CD14-positive monocyte (primary cell): ENCODE measurements at regions not wholly inside any gene's neighbourhood (a gene's known extent, or its start where the extent isn't known, plus 50 kb on each side); places are given as distances from the start of the nearest gene placed in this dataset.
A peak's percentile ranks its signal among the peaks of the same experiment; 100 is the strongest.

Experiments
- DNase-seq, 3 donors: peaks; one replicate each; pipeline ENCODE4 v3.0.0-alpha.2; 2011 to 2022
- H2AFZ ChIP-seq: 2 replicates; pipeline ENCODE4 v1.6.0; 2012; ENCODE audit warnings: mild to moderate bottlenecking, low read depth, low read length, inconsistent platforms; ENCODE audit not compliant: insufficient read depth, poor library complexity, severe bottlenecking
- H3K27ac ChIP-seq, 2 donors: 1 replicate in 1 of 2; 2 replicates in 1 of 2; pipeline ENCODE4 v1.5.1; 2012 to 2013; ENCODE audit warnings: low read length in 2 of 2, control low read depth in 1 of 2, inconsistent platforms in 1 of 2, low read depth in 1 of 2, mild to moderate bottlenecking in 1 of 2
- H3K27me3 ChIP-seq, 2 donors: one replicate each; pipeline versions ENCODE4 v1.6.0 to v1.6.1; 2011 to 2013; ENCODE audit warnings: low read length in 2 of 2; ENCODE audit not compliant: control insufficient read depth in 2 of 2, insufficient read depth in 2 of 2
- H3K36me3 ChIP-seq, 2 donors: replicated peaks in 1 of 2; 1 replicate in 1 of 2; 2 replicates in 1 of 2; pipeline versions ENCODE4 v1.5.1 to v1.6.1; 2012 to 2013; ENCODE audit warnings: low read length in 2 of 2, control low read depth in 1 of 2, inconsistent platforms in 1 of 2, mild to moderate bottlenecking in 1 of 2; ENCODE audit not compliant: insufficient read depth in 2 of 2, control insufficient read depth in 1 of 2
- H3K4me1 ChIP-seq, 2 donors: 1 replicate in 1 of 2; 2 replicates in 1 of 2; pipeline versions ENCODE4 v1.5.1 to v1.6.1; 2012 to 2013; ENCODE audit warnings: low read length in 2 of 2, control low read depth in 1 of 2, inconsistent platforms in 1 of 2, mild to moderate bottlenecking in 1 of 2, moderate library complexity in 1 of 2; ENCODE audit not compliant: insufficient read depth in 2 of 2, control insufficient read depth in 1 of 2
- H3K4me2 ChIP-seq: replicated peaks from 2 replicates; pipeline ENCODE3; 2012; ENCODE audit warnings: low read length, moderate library complexity, mild to moderate bottlenecking; ENCODE audit not compliant: poor library complexity, severe bottlenecking; ENCODE audit errors: extremely low read depth
- H3K4me3 ChIP-seq, 3 experiments: fragments of 200-600 bp in 1 of 3; sonication (generic) in 1 of 3; replicated peaks in 1 of 3; 1 replicate in 2 of 3; 2 replicates in 1 of 3; pipeline ENCODE4 v1.5.1; 2011 to 2013; ENCODE audit warnings: low read length in 3 of 3, mild to moderate bottlenecking in 3 of 3, control low read depth in 2 of 3, low read depth in 2 of 3, inconsistent platforms in 1 of 3, moderate library complexity in 1 of 3
- H3K79me2 ChIP-seq: 2 replicates; pipeline ENCODE4 v1.6.0; 2012; ENCODE audit warnings: mild to moderate bottlenecking, control low read depth, inconsistent platforms, low read length, moderate library complexity; ENCODE audit not compliant: insufficient read depth
- H3K9ac ChIP-seq: 2 replicates; pipeline ENCODE4 v1.6.0; 2017; ENCODE audit warnings: low read length, mild to moderate bottlenecking; ENCODE audit not compliant: insufficient read depth, poor library complexity, severe bottlenecking
- H3K9me3 ChIP-seq, 2 donors: replicated peaks in 1 of 2; 1 replicate in 1 of 2; 2 replicates in 1 of 2; pipeline versions ENCODE4 v1.5.1 to v1.6.1; 2012 to 2013; ENCODE audit warnings: low read length in 2 of 2, control low read depth in 1 of 2; ENCODE audit not compliant: control insufficient read depth in 1 of 2, insufficient read depth in 1 of 2
- H4K20me1 ChIP-seq: 2 replicates; pipeline ENCODE4 v1.6.0; 2012; ENCODE audit warnings: mild to moderate bottlenecking, low read length, control low read depth, moderate library complexity; ENCODE audit not compliant: insufficient read depth
- H3K27ac Mint-ChIP-seq, 7 donors: one replicate each; pipeline ENCODE4 v1.8.0; 2020; ENCODE audit warnings: mild to moderate bottlenecking in 7 of 7, mixed read lengths in 7 of 7, moderate library complexity in 6 of 7, inconsistent platforms in 2 of 7
- H3K27me3 Mint-ChIP-seq, 3 donors: one replicate each; pipeline ENCODE4 v1.8.0; 2021 to 2022; ENCODE audit warnings: low read depth in 3 of 3, mild to moderate bottlenecking in 3 of 3, mixed read lengths in 3 of 3, moderate library complexity in 3 of 3, inconsistent platforms in 1 of 3
- H3K36me3 Mint-ChIP-seq, 2 donors: one replicate each; pipeline ENCODE4 v1.8.0; 2020; ENCODE audit warnings: mixed read lengths in 2 of 2, inconsistent platforms in 1 of 2, mild to moderate bottlenecking in 1 of 2
- H3K4me1 Mint-ChIP-seq: one replicate; pipeline ENCODE4 v1.8.0; 2020; ENCODE audit warnings: mild to moderate bottlenecking, mixed read lengths
- H3K4me3 Mint-ChIP-seq, 2 donors: one replicate each; pipeline ENCODE4 v1.8.0; 2020; ENCODE audit warnings: mild to moderate bottlenecking in 2 of 2, mixed read lengths in 2 of 2, moderate library complexity in 1 of 2
- H3K9me3 Mint-ChIP-seq, 7 donors: one replicate each; pipeline ENCODE4 v1.8.0; 2020 to 2022; ENCODE audit warnings: mixed read lengths in 7 of 7, mild to moderate bottlenecking in 6 of 7, moderate library complexity in 6 of 7, inconsistent platforms in 2 of 7
- CTCF ChIP-seq: fragments of 200-600 bp; IDR thresholded peaks from one replicate; pipeline ENCODE4 v1.8.0; 2022; ENCODE audit warnings: antibody characterized with exemption, mild to moderate bottlenecking
- WGBS: methylation state at CpG from one replicate; pipeline ENCODE4 v1.1.5; 2013; ENCODE audit warnings: missing lambda C conversion rate; ENCODE audit not compliant: insufficient coverage; 5-methylcytosine and 5-hydroxymethylcytosine counted together
- intact Hi-C, 2 donors: fragments of 100-400 bp; cut with micrococcal nuclease; formaldehyde crosslinking; loops; one replicate each; pipeline versions ENCODE4 v1.15.0 to v1.15.1; 2023

- H3K4me1 Mint-ChIP-seq = peaks cover 7% of the 10 kb centered on the region
- no peak overlapping the region for H3K9ac ChIP-seq
- H3K4me2 ChIP-seq = no peak overlapping the region
- H3K27ac ChIP-seq = no peak overlapping the region
- WGBS = no CpG with 5 or more reads among the region's 1 CpG
- no peak overlapping the region for H3K4me3 ChIP-seq
- H2AFZ ChIP-seq = no peak overlapping the region
- TF ChIP-seq CTCF = peak; percentile 63
- no peaks in the 10 kb centered on the region for H3K4me1 ChIP-seq
- intact Hi-C loops = loop anchor here in 1 of 2 donors (2.0 kb wide), 1 partner anchor 150 kb away; no protein-coding TSS in a partner anchor
- H3K27me3 Mint-ChIP-seq = peaks cover 0 to 2% (median 0%) of the 10 kb centered on the region in 3 donors
- H3K36me3 Mint-ChIP-seq = no peaks in the 10 kb centered on the region
- no peaks in the 10 kb centered on the region for H3K27me3 ChIP-seq
- H3K9me3 ChIP-seq = no peaks in the 10 kb centered on the region
- H3K27ac Mint-ChIP-seq = no peak overlapping the region
- no peaks in the 10 kb centered on the region for H3K36me3 ChIP-seq
- H3K79me2 ChIP-seq = no peaks in the 10 kb centered on the region
- no peaks in the 10 kb centered on the region for H4K20me1 ChIP-seq
- peaks cover 0 to 10% (median 0%) of the 10 kb centered on the region in 7 donors for H3K9me3 Mint-ChIP-seq
- no peak overlapping the region for H3K4me3 Mint-ChIP-seq
- no peak for DNase-seq
Observed at GRCh38 chr2:105521176-105521575, 122.3 kb upstream of the FHL2 start.

GRCh38 chr2:105519516-105519915 lies 120.7 kb upstream of the FHL2 start:
- no peaks in the 10 kb centered on the region for H3K79me2 ChIP-seq
- peaks cover 0 to under 1% (median 0%) of the 10 kb centered on the region in 3 donors for H3K27me3 Mint-ChIP-seq
- H3K36me3 Mint-ChIP-seq = no peaks in the 10 kb centered on the region
- no peak overlapping the region for H3K27ac ChIP-seq
- H3K27me3 ChIP-seq = no peaks in the 10 kb centered on the region
- no peaks in the 10 kb centered on the region for H4K20me1 ChIP-seq
- no peak overlapping the region for H3K4me3 ChIP-seq
- no CpG with 5 or more reads among the region's 3 CpGs for WGBS
- H3K9me3 Mint-ChIP-seq = no peaks in the 10 kb centered on the region
- no peaks in the 10 kb centered on the region for H3K4me1 ChIP-seq
- no peak for DNase-seq
- no peak overlapping the region for H3K4me3 Mint-ChIP-seq
- H3K4me1 Mint-ChIP-seq = peaks cover 7% of the 10 kb centered on the region
- TF ChIP-seq CTCF = no peak
- no peak overlapping the region for H3K4me2 ChIP-seq
- no peak overlapping the region for H2AFZ ChIP-seq
- no peak overlapping the region for H3K9ac ChIP-seq
- no peaks in the 10 kb centered on the region for H3K9me3 ChIP-seq
- H3K27ac Mint-ChIP-seq = no peak overlapping the region
- no peaks in the 10 kb centered on the region for H3K36me3 ChIP-seq
- intact Hi-C loops = loop anchor here in 1 of 2 donors (10.0 kb wide), 1 partner anchor 145 kb away; no protein-coding TSS in a partner anchor
